Activated naive CD8-positive, alpha-beta T cell (primary cell): ENCODE measurements at regions not wholly inside any gene's neighbourhood (a gene's known extent, or its start where the extent isn't known, plus 50 kb on each side); places are given as distances from the start of the nearest gene placed in this dataset.

Experiments
- H3K27ac Mint-ChIP-seq: one replicate; pipeline ENCODE4 v1.8.0; 2021; ENCODE audit warnings: mixed read lengths
- H3K27me3 Mint-ChIP-seq: one replicate; pipeline ENCODE4 v1.8.0; 2021; ENCODE audit warnings: mixed read lengths
- H3K36me3 Mint-ChIP-seq: one replicate; pipeline ENCODE4 v1.8.0; 2021; ENCODE audit warnings: mixed read lengths
- H3K4me1 Mint-ChIP-seq: one replicate; pipeline ENCODE4 v1.8.0; 2021; ENCODE audit warnings: low read depth, mixed read lengths
- H3K4me3 Mint-ChIP-seq: one replicate; pipeline ENCODE4 v1.8.0; 2021; ENCODE audit warnings: mild to moderate bottlenecking, mixed read lengths
- H3K9me3 Mint-ChIP-seq: one replicate; pipeline ENCODE4 v1.8.0; 2021; ENCODE audit warnings: low read depth, mixed read lengths

GRCh38 chr4:38343608-38344007 is 320.4 kb upstream of the KLF3 start:
- H3K9me3 Mint-ChIP-seq = peaks cover 19% of the 10 kb centered on the region
- H3K27ac Mint-ChIP-seq = no peak overlapping the region
- H3K27me3 Mint-ChIP-seq = no peaks in the 10 kb centered on the region
- H3K4me1 Mint-ChIP-seq = peaks cover 2% of the 10 kb centered on the region
- peaks cover 21% of the 10 kb centered on the region for H3K36me3 Mint-ChIP-seq
- H3K4me3 Mint-ChIP-seq = no peak overlapping the region

DNA sequence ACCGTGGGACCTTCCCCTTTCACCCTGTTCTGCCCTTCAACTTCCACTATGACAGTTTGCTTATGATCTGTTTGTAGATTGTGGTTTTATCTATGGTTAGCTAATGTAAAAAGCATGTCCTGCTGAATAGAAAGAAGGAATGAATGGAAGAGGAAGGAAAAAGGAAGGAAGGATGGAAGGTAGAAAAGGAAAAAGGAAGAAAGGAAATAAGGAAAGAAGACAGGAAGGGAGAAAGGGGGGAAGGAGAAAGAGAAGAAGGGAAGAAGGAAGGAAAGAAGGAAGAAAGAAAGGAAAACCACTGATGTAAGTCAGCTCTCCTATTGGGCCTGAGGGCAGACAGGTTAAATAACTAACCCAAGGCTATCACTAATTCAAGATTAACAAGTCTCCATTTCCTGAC is 319.1 kb upstream of the KLF3 start:
- no peak overlapping the region for H3K27ac Mint-ChIP-seq
- H3K4me3 Mint-ChIP-seq = no peak overlapping the region
- peaks cover 13% of the 10 kb centered on the region for H3K36me3 Mint-ChIP-seq
- H3K27me3 Mint-ChIP-seq = no peaks in the 10 kb centered on the region
- peaks cover 14% of the 10 kb centered on the region for H3K9me3 Mint-ChIP-seq
- peaks cover 2% of the 10 kb centered on the region for H3K4me1 Mint-ChIP-seq

GRCh38 chr4:38347251-38347650 is 316.7 kb upstream of the KLF3 start:
- Mint-ChIP-seq H3K27me3 (no peaks in the 10 kb centered on the region), H3K4me1 (peaks cover 2% of the 10 kb centered on the region), H3K4me3 (no peak overlapping the region), H3K27ac (no peak overlapping the region), H3K9me3 (peaks cover 14% of the 10 kb centered on the region), H3K36me3 (peaks cover 10% of the 10 kb centered on the region)

DNA sequence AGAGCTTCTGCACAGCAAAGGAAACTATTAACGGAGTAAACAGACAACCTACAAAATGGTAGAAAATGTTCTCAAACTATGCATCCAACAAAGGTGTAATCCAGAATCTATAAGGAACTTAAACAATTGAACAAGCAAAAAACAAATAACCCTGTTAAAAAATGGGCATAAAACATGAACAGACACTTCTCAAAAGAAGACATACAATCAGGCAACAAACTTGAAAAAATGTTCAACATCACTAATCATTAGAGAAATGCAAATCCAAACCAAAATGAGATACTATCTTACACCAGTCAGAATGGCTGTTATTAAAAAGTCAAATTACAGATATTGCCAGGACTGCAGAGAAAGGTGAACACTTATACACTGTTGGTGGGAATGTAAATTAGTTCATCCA is 309.6 kb upstream of the KLF3 start:
- H3K4me3 Mint-ChIP-seq = no peak overlapping the region
- H3K36me3 Mint-ChIP-seq = peaks cover 5% of the 10 kb centered on the region
- peaks cover 2% of the 10 kb centered on the region for H3K4me1 Mint-ChIP-seq
- no peaks in the 10 kb centered on the region for H3K27me3 Mint-ChIP-seq
- no peak overlapping the region for H3K27ac Mint-ChIP-seq
- peaks cover 11% of the 10 kb centered on the region for H3K9me3 Mint-ChIP-seq

DNA sequence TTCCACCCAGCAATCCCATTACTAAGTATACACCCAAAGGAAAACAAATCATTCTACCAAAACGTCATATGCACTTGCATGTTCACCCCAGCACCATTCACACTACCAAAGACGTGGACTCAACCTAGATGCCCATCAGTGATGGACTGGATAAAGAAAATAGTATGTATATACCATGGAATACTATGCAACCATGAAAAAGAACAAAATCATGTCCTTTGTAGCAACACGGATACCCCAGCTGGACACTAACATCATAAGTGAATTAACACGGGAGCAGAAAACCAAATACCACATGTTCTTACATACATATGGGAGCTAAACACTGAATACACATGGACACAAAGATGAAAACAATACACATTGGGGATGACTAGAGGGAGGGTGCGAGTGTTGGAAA is 309.1 kb upstream of the KLF3 start:
- peaks cover 5% of the 10 kb centered on the region for H3K36me3 Mint-ChIP-seq
- no peaks in the 10 kb centered on the region for H3K27me3 Mint-ChIP-seq
- H3K9me3 Mint-ChIP-seq = peaks cover 11% of the 10 kb centered on the region
- H3K4me3 Mint-ChIP-seq = no peak overlapping the region
- H3K27ac Mint-ChIP-seq = no peak overlapping the region
- H3K4me1 Mint-ChIP-seq = peaks cover 2% of the 10 kb centered on the region

DNA sequence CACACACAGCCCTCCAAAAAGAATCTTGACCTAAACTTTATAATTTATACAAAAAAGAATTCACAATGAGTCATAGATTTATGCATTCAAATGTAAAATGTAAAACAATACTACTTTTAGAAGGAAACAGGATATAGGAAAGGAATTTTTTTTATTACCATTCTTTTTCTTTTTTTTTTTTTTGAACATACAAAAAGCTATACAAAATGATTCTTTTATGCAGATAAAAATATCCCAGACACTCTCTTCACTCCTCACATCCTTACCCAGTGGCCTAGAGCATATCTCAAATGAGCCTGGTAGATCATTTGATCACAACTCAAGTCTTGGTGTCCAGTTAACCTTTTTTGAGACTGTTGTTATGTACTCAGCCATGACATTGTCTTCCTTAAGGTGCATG is 307.3 kb upstream of the KLF3 start:
- H3K27me3 Mint-ChIP-seq = no peaks in the 10 kb centered on the region
- H3K4me3 Mint-ChIP-seq = no peak overlapping the region
- peaks cover 5% of the 10 kb centered on the region for H3K36me3 Mint-ChIP-seq
- peaks cover 2% of the 10 kb centered on the region for H3K4me1 Mint-ChIP-seq
- H3K9me3 Mint-ChIP-seq = peaks cover 11% of the 10 kb centered on the region
- H3K27ac Mint-ChIP-seq = no peak overlapping the region

DNA sequence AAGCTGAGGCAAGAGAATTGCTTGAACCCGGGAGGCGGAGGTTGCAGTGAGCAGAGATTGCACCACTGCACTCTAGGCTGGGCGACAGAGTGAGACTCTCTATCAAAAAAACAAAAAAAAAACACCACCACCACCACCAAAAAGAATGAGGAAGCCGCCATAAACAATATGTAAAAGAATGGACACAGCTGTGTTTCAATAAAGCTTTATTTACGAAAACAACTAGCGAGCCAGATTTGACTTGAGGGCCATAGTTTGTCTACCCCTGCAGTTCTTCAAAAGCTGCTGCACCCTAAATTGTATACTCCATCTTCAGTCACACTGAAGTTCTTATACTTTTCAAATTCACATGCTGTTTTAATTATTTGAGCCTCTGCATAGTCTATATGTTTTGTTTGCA is 306.5 kb upstream of the KLF3 start:
- H3K4me3 Mint-ChIP-seq = no peak overlapping the region
- peaks cover 11% of the 10 kb centered on the region for H3K9me3 Mint-ChIP-seq
- no peak overlapping the region for H3K27ac Mint-ChIP-seq
- H3K36me3 Mint-ChIP-seq = peaks cover 3% of the 10 kb centered on the region
- H3K4me1 Mint-ChIP-seq = peaks cover 2% of the 10 kb centered on the region
- no peaks in the 10 kb centered on the region for H3K27me3 Mint-ChIP-seq

- Mint-ChIP-seq H3K4me1 (peaks cover 2% of the 10 kb centered on the region), H3K9me3 (peaks cover 3% of the 10 kb centered on the region), H3K27me3 (no peaks in the 10 kb centered on the region), H3K36me3 (peaks cover 2% of the 10 kb centered on the region), H3K27ac (no peak overlapping the region), H3K4me3 (no peak overlapping the region)
Observed at GRCh38 chr4:38359113-38359512, 304.9 kb upstream of the KLF3 start.

DNA sequence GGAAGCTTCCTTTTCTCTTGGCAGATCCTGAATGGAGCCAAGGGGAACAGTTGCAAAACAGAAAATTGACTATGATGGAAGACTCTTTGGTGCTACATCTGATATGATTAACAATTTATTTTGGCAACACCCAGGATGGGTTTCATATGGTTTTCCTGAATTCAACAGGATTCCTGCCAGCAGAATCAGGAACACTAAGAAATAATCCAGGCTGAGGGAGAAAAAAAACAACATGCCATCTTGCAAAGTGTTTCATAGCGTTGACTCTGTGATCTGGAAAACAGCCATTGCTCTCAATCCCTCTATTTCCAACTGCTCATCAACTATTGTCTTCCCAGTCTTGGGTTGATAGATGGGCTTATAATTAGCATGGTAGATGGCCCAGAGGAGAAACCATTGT is 303.8 kb upstream of the KLF3 start:
- H3K27me3 Mint-ChIP-seq = no peaks in the 10 kb centered on the region
- no peaks in the 10 kb centered on the region for H3K36me3 Mint-ChIP-seq
- H3K9me3 Mint-ChIP-seq = no peaks in the 10 kb centered on the region
- H3K4me3 Mint-ChIP-seq = no peak overlapping the region
- H3K4me1 Mint-ChIP-seq = peaks cover 2% of the 10 kb centered on the region
- no peak overlapping the region for H3K27ac Mint-ChIP-seq

DNA sequence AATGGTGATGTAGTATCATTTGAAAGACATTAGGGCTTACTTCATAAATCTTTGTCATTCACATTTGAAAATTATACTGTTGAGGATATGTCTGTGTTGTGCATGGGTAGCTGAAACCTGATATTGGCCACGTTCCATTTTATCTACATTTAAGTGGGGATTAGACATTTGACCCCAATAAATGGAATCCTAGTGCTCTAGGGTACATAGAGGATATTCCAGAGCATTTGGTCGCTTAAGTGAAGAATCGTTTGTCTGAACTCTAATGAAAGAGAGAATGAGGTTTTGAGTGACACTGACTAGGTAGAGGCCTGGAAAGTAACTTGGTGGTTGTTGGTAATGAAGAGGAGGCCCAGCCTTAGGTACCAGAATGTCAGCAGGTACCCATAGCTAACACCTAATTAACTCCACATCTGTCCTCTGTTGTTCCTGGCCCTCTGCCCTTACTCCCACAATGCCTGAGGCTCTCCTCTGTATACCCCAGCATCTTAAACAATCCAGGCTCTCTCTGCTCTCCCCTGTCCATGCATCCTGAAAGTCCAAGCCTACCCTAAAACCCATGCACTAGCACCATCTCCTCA is 299.5 kb upstream of the KLF3 start:
- Mint-ChIP-seq H3K9me3 (no peaks in the 10 kb centered on the region), H3K4me3 (no peak overlapping the region), H3K27me3 (no peaks in the 10 kb centered on the region), H3K4me1 (peaks cover 24% of the 10 kb centered on the region), H3K36me3 (no peaks in the 10 kb centered on the region), H3K27ac (no peak overlapping the region)

DNA sequence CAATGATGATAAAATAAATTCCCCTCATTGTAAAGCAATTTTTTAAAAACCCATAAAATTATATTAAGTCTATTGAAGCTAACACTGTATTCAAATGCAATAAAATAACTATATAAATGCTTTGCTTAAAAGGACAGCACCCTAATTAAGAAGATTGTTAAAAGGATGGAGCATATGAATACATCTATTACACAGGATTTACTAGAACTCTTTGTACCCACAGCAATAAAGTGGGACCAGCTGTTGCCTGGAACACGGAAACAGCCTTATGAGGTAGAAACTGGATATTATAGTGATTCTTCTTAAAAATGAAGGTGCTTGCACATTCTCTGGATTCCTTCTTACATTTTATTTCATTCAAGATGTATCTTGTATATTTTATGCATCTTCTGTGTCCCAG is 298.7 kb upstream of the KLF3 start:
- H3K27ac Mint-ChIP-seq = no peak overlapping the region
- no peaks in the 10 kb centered on the region for H3K27me3 Mint-ChIP-seq
- peaks cover 24% of the 10 kb centered on the region for H3K4me1 Mint-ChIP-seq
- H3K9me3 Mint-ChIP-seq = no peaks in the 10 kb centered on the region
- H3K36me3 Mint-ChIP-seq = no peaks in the 10 kb centered on the region
- no peak overlapping the region for H3K4me3 Mint-ChIP-seq

DNA sequence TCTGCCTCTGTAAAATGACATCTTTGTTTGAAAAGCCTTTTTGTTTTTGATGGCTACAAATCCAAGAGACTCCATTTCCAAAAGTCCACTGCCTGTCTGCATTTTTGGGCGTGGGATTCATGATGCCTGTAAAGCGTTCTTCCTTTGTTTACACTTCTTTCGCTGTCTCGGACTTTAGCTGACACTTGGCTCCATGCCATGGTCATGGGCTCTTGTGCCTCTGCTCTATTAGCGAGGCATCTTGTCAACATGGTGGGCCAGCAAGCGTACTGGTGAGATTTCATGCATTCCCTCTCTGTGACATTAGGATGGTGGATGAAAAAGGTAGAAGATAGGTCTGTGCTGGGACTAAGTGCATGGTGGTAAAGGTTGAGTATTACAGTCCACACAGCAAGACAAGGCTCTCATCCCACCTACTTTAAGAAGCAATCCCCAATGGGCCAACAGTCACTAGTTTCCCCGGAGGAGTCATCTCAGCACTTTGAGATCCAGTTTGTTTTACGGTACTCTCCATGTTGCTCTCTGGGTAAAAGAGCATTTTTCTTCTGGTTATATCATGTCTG is 298.2 kb upstream of the KLF3 start:
- Mint-ChIP-seq H3K9me3 (no peaks in the 10 kb centered on the region), H3K4me3 (no peak overlapping the region), H3K4me1 (peaks cover 24% of the 10 kb centered on the region), H3K27ac (no peak overlapping the region), H3K27me3 (no peaks in the 10 kb centered on the region), H3K36me3 (no peaks in the 10 kb centered on the region)

DNA sequence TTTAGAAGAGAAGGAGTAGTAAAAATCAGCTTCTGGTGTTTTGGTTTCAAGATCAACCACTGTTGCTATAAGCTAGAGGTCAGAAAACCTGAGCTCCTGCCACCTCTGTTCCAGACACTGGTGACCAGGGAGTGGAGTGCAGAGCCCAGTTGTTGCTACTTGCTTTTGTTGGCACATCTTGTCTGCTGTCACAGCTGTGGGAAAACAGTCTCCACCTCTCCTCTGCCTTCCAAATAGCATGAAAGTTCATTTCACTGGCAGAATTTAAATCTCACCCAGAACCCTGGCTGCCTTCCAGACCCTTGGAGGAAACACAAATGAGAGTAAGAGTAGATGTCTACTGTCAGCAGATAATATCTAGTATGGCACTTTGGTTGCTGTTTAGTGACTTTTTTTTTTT is 297.5 kb upstream of the KLF3 start:
- H3K27me3 Mint-ChIP-seq = no peaks in the 10 kb centered on the region

DNA sequence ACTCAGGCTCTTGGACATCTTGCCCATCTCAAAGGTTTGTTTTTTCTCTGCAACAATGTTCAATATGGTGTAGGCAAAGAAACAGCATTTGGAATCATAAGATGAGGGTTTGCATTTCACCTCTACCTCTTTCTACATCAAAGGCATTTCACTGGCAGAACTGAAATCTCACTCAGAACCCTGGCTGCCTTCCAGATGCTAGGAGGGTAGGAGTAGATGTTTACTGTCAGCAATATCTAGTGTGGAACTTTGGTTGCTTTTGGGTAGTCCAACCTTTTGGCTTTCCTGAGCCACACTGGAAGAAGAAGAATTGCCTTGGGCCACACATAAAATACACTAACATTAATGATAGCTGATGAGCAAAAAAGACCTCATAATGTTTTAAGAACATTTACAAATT is 297.0 kb upstream of the KLF3 start:
- no peaks in the 10 kb centered on the region for H3K9me3 Mint-ChIP-seq
- H3K27ac Mint-ChIP-seq = no peak overlapping the region
- H3K4me1 Mint-ChIP-seq = peaks cover 24% of the 10 kb centered on the region
- no peaks in the 10 kb centered on the region for H3K27me3 Mint-ChIP-seq
- no peak overlapping the region for H3K4me3 Mint-ChIP-seq
- H3K36me3 Mint-ChIP-seq = no peaks in the 10 kb centered on the region

More for the DNA sequence above, 297.5 kb upstream of the KLF3 start:
- Mint-ChIP-seq H3K27ac (no peak overlapping the region), H3K9me3 (no peaks in the 10 kb centered on the region), H3K4me3 (no peak overlapping the region), H3K36me3 (no peaks in the 10 kb centered on the region), H3K4me1 (peaks cover 24% of the 10 kb centered on the region)

GRCh38 chr4:38367642-38368174 is 296.3 kb upstream of the KLF3 start:
- Mint-ChIP-seq H3K4me3 (no peak overlapping the region), H3K27me3 (no peaks in the 10 kb centered on the region), H3K27ac (no peak overlapping the region), H3K9me3 (no peaks in the 10 kb centered on the region), H3K4me1 (peaks cover 25% of the 10 kb centered on the region), H3K36me3 (no peaks in the 10 kb centered on the region)

- Mint-ChIP-seq H3K4me3 (no peak overlapping the region), H3K4me1 (peaks cover 30% of the 10 kb centered on the region), H3K27me3 (no peaks in the 10 kb centered on the region), H3K27ac (no peak overlapping the region), H3K36me3 (no peaks in the 10 kb centered on the region), H3K9me3 (no peaks in the 10 kb centered on the region)
Observed at GRCh38 chr4:38368613-38369012, 295.4 kb upstream of the KLF3 start.
